HFFc6 (cell line): ENCODE measurements at regions not wholly inside any gene's neighbourhood (a gene's known extent, or its start where the extent isn't known, plus 50 kb on each side); places are given as distances from the start of the nearest gene placed in this dataset.
A peak's percentile ranks its signal among the peaks of the same experiment; 100 is the strongest.

Experiments
- DNase-seq: peaks from one replicate; pipeline ENCODE4 v3.0.0-alpha.2; 2018
- H3K27ac Mint-ChIP-seq: 2 replicates; pipeline ENCODE4 v1.8.0; 2020; ENCODE audit warnings: mild to moderate bottlenecking, mixed read lengths
- H3K27me3 Mint-ChIP-seq: 2 replicates; pipeline ENCODE4 v1.8.0; 2021; ENCODE audit warnings: mild to moderate bottlenecking, moderate library complexity, mixed read lengths; ENCODE audit not compliant: insufficient read depth
- H3K36me3 Mint-ChIP-seq: 2 replicates; pipeline ENCODE4 v1.8.0; 2021; ENCODE audit warnings: low read depth, mixed read lengths
- H3K4me1 Mint-ChIP-seq: 2 replicates; pipeline ENCODE4 v1.8.0; 2020; ENCODE audit warnings: low read depth, mixed read lengths
- H3K4me3 Mint-ChIP-seq: 2 replicates; pipeline ENCODE4 v1.8.0; 2020; ENCODE audit warnings: mild to moderate bottlenecking, moderate library complexity, mixed read lengths
- H3K9me3 Mint-ChIP-seq: 2 replicates; pipeline ENCODE4 v1.8.0; 2020; ENCODE audit warnings: mild to moderate bottlenecking, mixed read lengths
- CTCF ChIP-seq: fragments of 200-600 bp; sonication (generic); IDR thresholded peaks from 2 replicates; pipeline ENCODE4 v1.5.0; 2021; ENCODE audit warnings: antibody characterized with exemption, mild to moderate bottlenecking

- H3K27ac Mint-ChIP-seq = no peak overlapping the region
- peaks cover 4% of the 10 kb centered on the region for H3K27me3 Mint-ChIP-seq
- H3K36me3 Mint-ChIP-seq = no peaks in the 10 kb centered on the region
- peak; percentile 18 for DNase-seq
- H3K4me1 Mint-ChIP-seq = peaks cover 32% of the 10 kb centered on the region
- H3K9me3 Mint-ChIP-seq = no peaks in the 10 kb centered on the region
- TF ChIP-seq CTCF = no peak
- no peak overlapping the region for H3K4me3 Mint-ChIP-seq
Measured at GRCh38 chr2:235162082-235162836, 210.4 kb downstream of the SH3BP4 start.

GRCh38 chr2:235162837-235163197 is 211.0 kb downstream of the SH3BP4 start:
- H3K4me3 Mint-ChIP-seq = no peak overlapping the region
- peaks cover 33% of the 10 kb centered on the region for H3K4me1 Mint-ChIP-seq
- no peak for TF ChIP-seq CTCF
- no peak overlapping the region for H3K27ac Mint-ChIP-seq
- no peaks in the 10 kb centered on the region for H3K9me3 Mint-ChIP-seq
- no peak for DNase-seq
- peaks cover 4% of the 10 kb centered on the region for H3K27me3 Mint-ChIP-seq
- H3K36me3 Mint-ChIP-seq = no peaks in the 10 kb centered on the region

- no peaks in the 10 kb centered on the region; the same call in 1 of the 2 replicates for H3K36me3 Mint-ChIP-seq
- H3K9me3 Mint-ChIP-seq = 0 out of 2 replicates have a peak, but pooled peaks cover 4% of the 10 kb centered on the region
- TF ChIP-seq CTCF = no peak
- H3K27me3 Mint-ChIP-seq = peaks cover 4% of the 10 kb centered on the region
- H3K4me1 Mint-ChIP-seq = peaks cover 53% of the 10 kb centered on the region
- DNase-seq = no peak
- no peak overlapping the region for H3K4me3 Mint-ChIP-seq
- H3K27ac Mint-ChIP-seq = no peak overlapping the region
Measured at GRCh38 chr2:235165136-235165535, 213.3 kb downstream of the SH3BP4 start.

GRCh38 chr2:235165631-235166030 is 213.8 kb downstream of the SH3BP4 start:
- no peak for TF ChIP-seq CTCF
- no peak for DNase-seq
- Mint-ChIP-seq H3K9me3 (0 out of 2 replicates have a peak, but pooled peaks cover 4% of the 10 kb centered on the region), H3K27me3 (peaks cover 4% of the 10 kb centered on the region), H3K4me1 (peaks cover 53% of the 10 kb centered on the region), H3K36me3 (no peaks in the 10 kb centered on the region; the same call in 1 of the 2 replicates), H3K4me3 (no peak overlapping the region), H3K27ac (no peak overlapping the region)

- DNase-seq = no peak
- H3K4me1 Mint-ChIP-seq = peaks cover 52% of the 10 kb centered on the region
- H3K27me3 Mint-ChIP-seq = no peaks in the 10 kb centered on the region
- no peak overlapping the region for H3K4me3 Mint-ChIP-seq
- no peaks in the 10 kb centered on the region; the same call in 1 of the 2 replicates for H3K36me3 Mint-ChIP-seq
- H3K9me3 Mint-ChIP-seq = 0 out of 2 replicates have a peak, but pooled peaks cover 4% of the 10 kb centered on the region
- H3K27ac Mint-ChIP-seq = peak overlapping the region; percentile 11; the same call in 1 of the 2 replicates
- TF ChIP-seq CTCF = no peak
Measured at GRCh38 chr2:235168174-235168979, 216.6 kb downstream of the SH3BP4 start.
